DOHH2 (cell line): ENCODE measurements at regions not wholly inside any gene's neighbourhood (a gene's known extent, or its start where the extent isn't known, plus 50 kb on each side); places are given as distances from the start of the nearest gene placed in this dataset.

Experiments
- CTCF ChIP-seq: fragments of 200-600 bp; sonication (generic); IDR thresholded peaks from one replicate; pipeline ENCODE4 v1.5.1; 2014; ENCODE audit warnings: antibody characterized with exemption, mild to moderate bottlenecking, low read depth, low read length; ENCODE audit not compliant: poor library complexity, severe bottlenecking
- EZH2phosphoT487 ChIP-seq: fragments of 200-600 bp; sonication (generic); IDR thresholded peaks from 2 replicates; pipeline ENCODE4 v1.6.1; 2017; ENCODE audit warnings: borderline replicate concordance, mild to moderate bottlenecking, antibody characterized with exemption, low read length, moderate library complexity, mixed read lengths

GRCh38 chr17:37829592-37830123 is 84.8 kb upstream of the HNF1B start:
- TF ChIP-seq CTCF: no peak
- no peak for TF ChIP-seq EZH2phosphoT487
